ENCODE measurements at regions not wholly inside any gene's neighbourhood (a gene's known extent, or its start where the extent isn't known, plus 50 kb on each side); places are given as distances from the start of the nearest gene placed in this dataset.

- TF ChIP-seq, protein P1, sequence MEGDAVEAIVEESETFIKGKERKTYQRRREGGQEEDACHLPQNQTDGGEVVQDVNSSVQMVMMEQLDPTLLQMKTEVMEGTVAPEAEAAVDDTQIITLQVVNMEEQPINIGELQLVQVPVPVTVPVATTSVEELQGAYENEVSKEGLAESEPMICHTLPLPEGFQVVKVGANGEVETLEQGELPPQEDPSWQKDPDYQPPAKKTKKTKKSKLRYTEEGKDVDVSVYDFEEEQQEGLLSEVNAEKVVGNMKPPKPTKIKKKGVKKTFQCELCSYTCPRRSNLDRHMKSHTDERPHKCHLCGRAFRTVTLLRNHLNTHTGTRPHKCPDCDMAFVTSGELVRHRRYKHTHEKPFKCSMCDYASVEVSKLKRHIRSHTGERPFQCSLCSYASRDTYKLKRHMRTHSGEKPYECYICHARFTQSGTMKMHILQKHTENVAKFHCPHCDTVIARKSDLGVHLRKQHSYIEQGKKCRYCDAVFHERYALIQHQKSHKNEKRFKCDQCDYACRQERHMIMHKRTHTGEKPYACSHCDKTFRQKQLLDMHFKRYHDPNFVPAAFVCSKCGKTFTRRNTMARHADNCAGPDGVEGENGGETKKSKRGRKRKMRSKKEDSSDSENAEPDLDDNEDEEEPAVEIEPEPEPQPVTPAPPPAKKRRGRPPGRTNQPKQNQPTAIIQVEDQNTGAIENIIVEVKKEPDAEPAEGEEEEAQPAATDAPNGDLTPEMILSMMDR (IDR thresholded peaks at IDR 0.05) = no peak
- TF ChIP-seq POLR2A (IDR thresholded peaks at IDR 0.05) = no peak
These were observed 506.0 kb upstream of the FAM241A start for GRCh38 chr4:111639120-111639690.

All from right lobe of liver (tissue), 4 donors.